ENCODE measurements at regions not wholly inside any gene's neighbourhood (a gene's known extent, or its start where the extent isn't known, plus 50 kb on each side); places are given as distances from the start of the nearest gene placed in this dataset.

GRCh38 chr18:63071701-63072141, 247.8 kb downstream of the BCL2 start:
- Histone ChIP-seq H3K4me2 (peak overlapping the region in 2 of 11 experiments; percentile 12 to 41; a peak in 5 of 22 replicates), H3K27ac (no peak overlapping the region), H3K9ac (no peak overlapping the region), H3K4me3 (no peak overlapping the region), H3K27me3 (no peaks in the 10 kb centered on the region), H3K9me3 (replicated peaks in 1 of 11) (peaks cover 0 to 13% (median 5%) of the 10 kb centered on the region in 11 experiments; a peak in 7 of 22 replicates), H3K36me3 (no peaks in the 10 kb centered on the region), H3K4me1 (peaks cover 4 to 29% (median 12%) of the 10 kb centered on the region in 10 experiments; a peak in 15 of 20 replicates), H4K20me1 (no peaks in the 10 kb centered on the region)
- no peak for TF ChIP-seq Cebpa-rat (IDR thresholded peaks at IDR 0.05)

DNA sequence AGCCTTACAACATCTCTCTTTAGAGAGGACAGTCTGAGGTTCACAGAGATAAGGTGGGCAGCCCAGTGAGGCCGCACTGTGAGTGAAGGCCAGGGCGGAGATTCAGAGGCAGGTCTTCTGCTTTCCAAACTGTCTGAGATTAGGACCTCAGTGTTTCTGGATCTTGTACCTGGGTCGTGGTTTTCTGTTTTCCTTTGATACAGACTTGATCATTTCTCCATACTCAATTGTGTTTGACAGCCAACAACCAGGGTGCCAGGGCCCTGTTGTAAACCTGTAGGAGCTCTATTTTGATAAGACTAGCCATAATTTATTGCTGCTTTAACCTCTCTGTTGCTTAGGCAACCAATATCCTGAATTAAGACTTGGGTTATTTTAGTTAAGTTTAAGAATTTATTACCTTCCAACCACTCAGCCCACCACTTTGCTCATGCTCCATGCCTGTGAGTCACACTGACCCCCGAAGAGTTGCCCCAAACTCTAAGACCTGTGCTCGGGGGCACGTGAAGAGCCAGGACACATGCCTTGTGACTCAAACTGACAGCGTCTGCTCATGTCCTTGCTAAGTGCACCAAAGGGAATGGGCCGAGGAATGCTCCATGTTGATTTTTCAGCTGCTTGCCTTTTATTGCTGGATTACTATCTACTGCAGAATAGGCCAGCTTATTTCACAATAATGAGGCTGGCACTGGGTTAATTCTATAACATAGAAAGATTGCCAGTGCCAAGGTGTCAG, 248.6 kb downstream of the BCL2 start:
- Histone ChIP-seq H3K36me3 (no peaks in the 10 kb centered on the region), H3K9me3 (replicated peaks in 1 of 11) (peaks cover 0 to 13% (median 5%) of the 10 kb centered on the region in 11 experiments; a peak in 7 of 22 replicates), H3K4me3 (no peak overlapping the region), H3K9ac (no peak overlapping the region), H3K27me3 (no peaks in the 10 kb centered on the region), H3K4me1 (peaks cover 4 to 29% (median 12%) of the 10 kb centered on the region in 10 experiments; a peak in 15 of 20 replicates), H3K27ac (no peak overlapping the region), H3K4me2 (no peak overlapping the region), H4K20me1 (no peaks in the 10 kb centered on the region)
- peak in 1 of 11 experiments; percentile 17; a peak in 1 of 22 replicates for TF ChIP-seq Cebpa-rat (IDR thresholded peaks at IDR 0.05)

GRCh38 chr18:63069496-63069895, 250.1 kb downstream of the BCL2 start:
- Histone ChIP-seq H3K27ac (no peak overlapping the region), H3K9me3 (replicated peaks in 1 of 11) (peaks cover 0 to 19% (median 5%) of the 10 kb centered on the region in 11 experiments; a peak in 7 of 22 replicates)

GRCh38 chr18:63067939-63068338, 251.6 kb downstream of the BCL2 start:
- no peaks in the 10 kb centered on the region for H3K36me3 ChIP-seq
- H3K27me3 ChIP-seq = no peaks in the 10 kb centered on the region
- no peak for TF ChIP-seq Cebpa-rat (IDR thresholded peaks at IDR 0.05)
- no peaks in the 10 kb centered on the region for H4K20me1 ChIP-seq
- H3K9me3 ChIP-seq (replicated peaks in 1 of 11) = peaks cover 0 to 24% (median 11%) of the 10 kb centered on the region in 11 experiments; a peak in 13 of 22 replicates
- no peak overlapping the region for H3K4me3 ChIP-seq
- no peak overlapping the region for H3K27ac ChIP-seq
- no peak overlapping the region for H3K4me2 ChIP-seq
- peaks cover 0 to 7% (median 2%) of the 10 kb centered on the region in 10 experiments; a peak in 6 of 20 replicates for H3K4me1 ChIP-seq
- H3K9ac ChIP-seq = no peak overlapping the region

More at GRCh38 chr18:63069496-63069895, 250.1 kb downstream of the BCL2 start:
- no peaks in the 10 kb centered on the region for H3K27me3 ChIP-seq
- no peaks in the 10 kb centered on the region for H4K20me1 ChIP-seq
- TF ChIP-seq Cebpa-rat (IDR thresholded peaks at IDR 0.05) = no peak
- peaks cover 0 to 16% (median 3%) of the 10 kb centered on the region in 10 experiments; a peak in 8 of 20 replicates for H3K4me1 ChIP-seq
- H3K4me2 ChIP-seq = no peak overlapping the region
- no peak overlapping the region for H3K4me3 ChIP-seq
- no peak overlapping the region for H3K9ac ChIP-seq
- H3K36me3 ChIP-seq = no peaks in the 10 kb centered on the region

DNA sequence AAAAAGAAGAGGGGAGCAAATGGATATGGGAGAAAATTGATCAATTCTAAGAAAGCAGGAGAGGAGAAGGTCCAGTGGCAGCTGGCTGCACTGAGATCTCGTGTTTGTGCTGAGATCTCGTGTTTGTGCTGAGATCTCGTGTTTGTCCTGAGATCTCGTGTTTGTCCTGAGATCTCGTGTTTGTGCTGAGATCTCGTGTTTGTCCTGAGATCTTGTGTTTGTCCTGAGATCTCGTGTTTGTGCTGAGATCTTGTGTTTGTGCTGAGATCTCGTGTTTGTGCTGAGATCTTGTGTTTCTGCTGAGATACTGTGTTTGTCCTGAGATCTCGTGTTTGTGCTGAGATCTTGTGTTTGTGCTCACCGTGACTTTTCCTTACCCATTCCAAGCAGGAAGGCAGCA, 254.4 kb downstream of the BCL2 start:
- H4K20me1 ChIP-seq = no peaks in the 10 kb centered on the region
- no peak overlapping the region for H3K4me3 ChIP-seq
- no peaks in the 10 kb centered on the region for H3K36me3 ChIP-seq
- no peak overlapping the region for H3K27ac ChIP-seq
- TF ChIP-seq Cebpa-rat (IDR thresholded peaks at IDR 0.05) = no peak
- no peaks in the 10 kb centered on the region for H3K27me3 ChIP-seq
- H3K9me3 ChIP-seq (replicated peaks in 1 of 11) = peaks cover 10 to 37% (median 23%) of the 10 kb centered on the region in 11 experiments; a peak in 15 of 22 replicates
- peaks cover 0 to 3% (median under 1%) of the 10 kb centered on the region in 10 experiments; a peak in 7 of 20 replicates for H3K4me1 ChIP-seq
- H3K4me2 ChIP-seq = no peak overlapping the region
- H3K9ac ChIP-seq = no peak overlapping the region

GRCh38 chr18:63063171-63063570, 256.4 kb downstream of the BCL2 start:
- Histone ChIP-seq H3K9me3 (replicated peaks in 1 of 11) (peaks cover 3 to 37% (median 22%) of the 10 kb centered on the region in 11 experiments; a peak in 15 of 22 replicates), H3K27ac (no peak overlapping the region), H4K20me1 (no peaks in the 10 kb centered on the region), H3K4me1 (peaks cover 0 to 22% (median 12%) of the 10 kb centered on the region in 10 experiments; a peak in 10 of 20 replicates), H3K9ac (no peak overlapping the region), H3K4me2 (no peak overlapping the region), H3K27me3 (no peaks in the 10 kb centered on the region), H3K36me3 (no peaks in the 10 kb centered on the region), H3K4me3 (no peak overlapping the region)
- no peak for TF ChIP-seq Cebpa-rat (IDR thresholded peaks at IDR 0.05)

GRCh38 chr18:63062246-63062645, 257.3 kb downstream of the BCL2 start:
- no peak overlapping the region for H3K27ac ChIP-seq
- H3K4me3 ChIP-seq = no peak overlapping the region
- H3K36me3 ChIP-seq = no peaks in the 10 kb centered on the region
- H3K4me1 ChIP-seq = peaks cover 0 to 22% (median 12%) of the 10 kb centered on the region in 10 experiments; a peak in 10 of 20 replicates
- no peak overlapping the region for H3K9ac ChIP-seq
- peaks cover 0 to 37% (median 21%) of the 10 kb centered on the region in 11 experiments; a peak in 10 of 22 replicates for H3K9me3 ChIP-seq (replicated peaks in 1 of 11)
- H3K27me3 ChIP-seq = no peaks in the 10 kb centered on the region
- H3K4me2 ChIP-seq = no peak overlapping the region
- no peaks in the 10 kb centered on the region for H4K20me1 ChIP-seq
- no peak for TF ChIP-seq Cebpa-rat (IDR thresholded peaks at IDR 0.05)

- no peaks in the 10 kb centered on the region for H4K20me1 ChIP-seq
- H3K4me3 ChIP-seq = no peak overlapping the region
- H3K4me2 ChIP-seq = no peak overlapping the region
- no peaks in the 10 kb centered on the region for H3K36me3 ChIP-seq
- H3K27ac ChIP-seq = no peak overlapping the region
- peaks cover 0 to 41% (median 21%) of the 10 kb centered on the region in 11 experiments; a peak in 10 of 22 replicates for H3K9me3 ChIP-seq (replicated peaks in 1 of 11)
- H3K4me1 ChIP-seq = peaks cover 0 to 22% (median 12%) of the 10 kb centered on the region in 10 experiments; a peak in 10 of 20 replicates
- no peak overlapping the region for H3K9ac ChIP-seq
- H3K27me3 ChIP-seq = no peaks in the 10 kb centered on the region
- TF ChIP-seq Cebpa-rat (IDR thresholded peaks at IDR 0.05) = no peak
Measured at GRCh38 chr18:63061303-63061702, 258.3 kb downstream of the BCL2 start.

DNA sequence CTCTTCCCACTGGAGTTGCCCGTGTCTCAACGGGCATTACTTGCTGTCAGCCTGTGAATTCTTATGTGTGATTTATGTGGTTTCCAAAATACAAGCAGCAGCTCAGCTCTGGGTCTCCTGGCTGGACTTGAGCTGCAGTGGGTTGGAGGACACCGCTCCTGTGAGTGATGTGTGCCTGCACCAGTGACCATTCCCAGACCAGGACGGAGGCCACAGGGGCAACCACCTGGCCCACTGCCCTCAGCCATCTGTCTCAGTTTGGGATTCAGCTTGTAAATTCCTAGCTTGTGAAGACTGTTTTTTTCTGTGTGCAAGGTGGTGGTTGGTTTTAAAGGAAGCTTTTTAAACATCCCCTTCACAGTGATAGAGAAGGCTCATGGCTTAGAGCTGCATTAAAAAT, 261.0 kb downstream of the BCL2 start:
- Histone ChIP-seq H3K36me3 (no peaks in the 10 kb centered on the region), H3K9me3 (replicated peaks in 1 of 11) (peaks cover 0 to 34% (median 21%) of the 10 kb centered on the region in 11 experiments; a peak in 10 of 22 replicates), H3K27ac (no peak overlapping the region), H3K4me1 (peaks cover 11 to 38% (median 26%) of the 10 kb centered on the region in 10 experiments), H3K9ac (no peak overlapping the region), H3K27me3 (no peaks in the 10 kb centered on the region), H4K20me1 (no peaks in the 10 kb centered on the region), H3K4me3 (no peak overlapping the region), H3K4me2 (peak overlapping the region in 2 of 11 experiments; percentile 34 to 43; a peak in 1 of 22 replicates)
- no peak for TF ChIP-seq Cebpa-rat (IDR thresholded peaks at IDR 0.05)

Data from BLaER1 treated with 17β-estradiol and CSF1 and Interleukin-3, amounts not matched to agents 10 nM and 100 nM (cell line).